IMR-90 (cell line): ENCODE measurements at regions not wholly inside any gene's neighbourhood (a gene's known extent, or its start where the extent isn't known, plus 50 kb on each side); places are given as distances from the start of the nearest gene placed in this dataset.
"Not testable (repeated sequence)": the region's sequence is repeated elsewhere in the genome, so short reads cannot be mapped to it uniquely, and the experiment has no call there.

Experiments
- ATAC-seq: fragments of 200-7000 bp; cut with Tn5 transposase; 2 replicates; pipeline ENCODE4 v1.9.1; 2020; ENCODE audit warnings: low read depth, mild to moderate bottlenecking, moderate library complexity
- BruUV-seq: library from RNA; stranded (reverse); fragments of 400-500 nt; replicated peaks from 2 replicates; lab custom pipeline; 2021; lab: Mats Ljungman, UMichigan
- CTCF ChIA-PET: fragments of 300-600 bp; formaldehyde crosslinking; extraction: SDS; loops from one replicate; lab custom pipeline; 2021; ENCODE audit warnings: antibody characterized with exemption; lab: Yijun Ruan, JAX
- POLR2A ChIA-PET: fragments of 300-600 bp; sonication (Branson Sonifier 250); formaldehyde crosslinking; loops from one replicate; lab custom pipeline; 2022; ENCODE audit warnings: antibody characterized with exemption; ENCODE audit not compliant: unreplicated experiment; lab: Charles Lee
- DNase-seq: peaks from one replicate; pipeline ENCODE4 v3.0.0; 2013
- H2AFZ ChIP-seq: replicated peaks from 2 replicates; pipeline ENCODE3; 2013; ENCODE audit warnings: low read length, mild to moderate bottlenecking; ENCODE audit not compliant: poor library complexity
- H2AK5ac ChIP-seq: 2 replicates; pipeline ENCODE4 v1.6.1; 2013; ENCODE audit warnings: low read depth, low read length, inconsistent platforms
- H2AK9ac ChIP-seq: replicated peaks from 2 replicates; pipeline ENCODE3; 2013; ENCODE audit warnings: mild to moderate bottlenecking, low read depth, low read length, moderate library complexity; ENCODE audit not compliant: poor library complexity
- H2BK120ac ChIP-seq: 2 replicates; pipeline ENCODE4 v1.6.1; 2013; ENCODE audit warnings: low read depth, low read length, inconsistent platforms
- H2BK15ac ChIP-seq: 3 replicates; pipeline ENCODE4 v1.6.1; 2013; ENCODE audit warnings: low read depth, low read length, inconsistent platforms
- H2BK20ac ChIP-seq: 2 replicates; pipeline ENCODE4 v1.6.1; 2013; ENCODE audit warnings: low read depth, mild to moderate bottlenecking, inconsistent platforms, low read length, moderate library complexity
- H2BK5ac ChIP-seq: 2 replicates; pipeline ENCODE4 v1.6.1; 2013; ENCODE audit warnings: mild to moderate bottlenecking, low read depth, low read length, inconsistent platforms; ENCODE audit not compliant: poor library complexity, severe bottlenecking
- H3K14ac ChIP-seq: replicated peaks from 2 replicates; pipeline ENCODE4 v1.6.1; 2013; ENCODE audit warnings: low read depth, low read length, inconsistent platforms
- H3K18ac ChIP-seq: 2 replicates; pipeline ENCODE4 v1.6.1; 2013; ENCODE audit warnings: low read depth, low read length, control low read depth
- H3K23ac ChIP-seq: 2 replicates; pipeline ENCODE4 v1.6.1; 2013; ENCODE audit warnings: low read depth, low read length, inconsistent platforms
- H3K27ac ChIP-seq: 2 replicates; pipeline ENCODE4 v1.5.1; 2013; ENCODE audit warnings: mild to moderate bottlenecking, control low read depth, low read length; ENCODE audit not compliant: insufficient read depth
- H3K27me3 ChIP-seq: 2 replicates; pipeline ENCODE4 v1.6.1; 2013; ENCODE audit warnings: low read length; ENCODE audit not compliant: control insufficient read depth, insufficient read depth
- H3K36me3 ChIP-seq: 2 replicates; pipeline ENCODE4 v1.6.1; 2013; ENCODE audit warnings: low read length, mixed read lengths; ENCODE audit not compliant: control insufficient read depth, insufficient read depth
- H3K4ac ChIP-seq: 2 replicates; pipeline ENCODE4 v1.6.1; 2013; ENCODE audit warnings: low read depth, low read length, inconsistent platforms
- H3K4me1 ChIP-seq: 2 replicates; pipeline ENCODE4 v1.6.1; 2013; ENCODE audit warnings: low read length, mixed read lengths; ENCODE audit not compliant: control insufficient read depth, insufficient read depth
- H3K4me2 ChIP-seq: 2 replicates; pipeline ENCODE4 v1.6.1; 2013; ENCODE audit warnings: low read depth, mild to moderate bottlenecking, control low read depth, low read length, moderate library complexity
- H3K4me3 ChIP-seq: 2 replicates; pipeline ENCODE4 v1.5.1; 2013; ENCODE audit warnings: low read depth, mild to moderate bottlenecking, control low read depth, low read length, moderate library complexity; ENCODE audit not compliant: insufficient read depth
- H3K56ac ChIP-seq: 2 replicates; pipeline ENCODE4 v1.6.1; 2013; ENCODE audit warnings: low read length, inconsistent platforms; ENCODE audit not compliant: insufficient read depth; ENCODE audit errors: extremely low read depth
- H3K79me1 ChIP-seq, 2 experiments: 2 replicates each; pipeline ENCODE4 v1.6.1; 2013; ENCODE audit warnings: low read length in 2 of 2, inconsistent platforms in 1 of 2, low read depth in 1 of 2
- H3K9ac ChIP-seq: 2 replicates; pipeline ENCODE4 v1.6.1; 2013; ENCODE audit warnings: low read depth, low read length, control low read depth
- H3K9me1 ChIP-seq: 2 replicates; pipeline ENCODE4 v1.6.1; 2013; ENCODE audit warnings: low read length, inconsistent platforms; ENCODE audit not compliant: insufficient read depth
- H3K9me3 ChIP-seq: 2 replicates; pipeline ENCODE4 v1.6.1; 2013; ENCODE audit warnings: low read length; ENCODE audit not compliant: control insufficient read depth, insufficient read depth
- H4K20me1 ChIP-seq: 2 replicates; pipeline ENCODE4 v1.6.1; 2013; ENCODE audit warnings: low read length, inconsistent platforms; ENCODE audit not compliant: insufficient read depth
- H4K5ac ChIP-seq: 2 replicates; pipeline ENCODE4 v1.6.1; 2013; ENCODE audit warnings: mild to moderate bottlenecking, low read depth, low read length, control low read depth
- H4K8ac ChIP-seq, 2 experiments: 2 replicates each; pipeline ENCODE4 v1.6.1; 2013; ENCODE audit warnings: low read depth in 2 of 2, low read length in 2 of 2, control low read depth in 1 of 2, inconsistent platforms in 1 of 2
- H4K91ac ChIP-seq: 2 replicates; pipeline ENCODE4 v1.6.1; 2013; ENCODE audit warnings: low read depth, low read length, inconsistent platforms; ENCODE audit not compliant: insufficient read depth
- dilution Hi-C: fragments of 300-500 bp; cut with HindIII; formaldehyde crosslinking; loops from one replicate; pipeline ENCODE4 v1.14.3; 2018; ENCODE audit warnings: low sequenced_read_pairs; ENCODE audit not compliant: unreplicated experiment
- in situ Hi-C: fragments of 300-500 bp; cut with MboI; formaldehyde crosslinking; loops from 3 replicates; pipeline ENCODE4 v1.14.3; 2019; ENCODE audit warnings: low sequenced_read_pairs, inconsistent platforms, mixed read lengths
- intact Hi-C: fragments of 100-400 bp; cut with micrococcal nuclease; formaldehyde crosslinking; loops from 2 replicates; pipeline ENCODE4 v1.10.0; 2022

DNA sequence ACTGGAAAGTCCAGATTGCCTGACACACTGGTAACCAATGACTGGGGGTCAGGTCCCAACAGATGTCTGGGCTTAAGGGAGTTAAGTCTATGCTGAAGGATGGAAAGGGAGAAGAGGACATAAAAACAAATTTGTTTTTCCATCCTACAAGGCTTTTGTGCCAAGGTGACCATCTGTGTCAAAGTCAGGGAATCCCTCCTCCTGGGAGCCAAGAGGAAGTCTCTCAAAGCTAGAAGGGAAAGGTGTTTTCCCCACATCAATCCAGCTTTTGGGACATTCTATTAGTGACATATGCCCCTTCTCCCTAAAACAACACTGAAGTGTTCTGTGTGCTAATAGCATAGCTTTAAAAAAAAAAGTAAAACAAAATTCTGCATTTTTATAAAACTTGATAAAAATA, 173.9 kb downstream of the ZNF621 start:
- H3K4ac ChIP-seq, H3K9ac ChIP-seq, H3K27me3 ChIP-seq, H3K36me3 ChIP-seq, intact Hi-C loops, dilution Hi-C loops, DNase-seq, CTCF ChIA-PET, H2AFZ ChIP-seq, H3K56ac ChIP-seq, H4K91ac ChIP-seq, H2BK120ac ChIP-seq, H4K20me1 ChIP-seq, H2AK9ac ChIP-seq, H3K27ac ChIP-seq, H2BK5ac ChIP-seq, H2BK15ac ChIP-seq, H4K5ac ChIP-seq, H3K14ac ChIP-seq, in situ Hi-C loops, BruUV-seq, ATAC-seq, H2BK20ac ChIP-seq, H3K18ac ChIP-seq, H3K9me3 ChIP-seq, H3K79me1 ChIP-seq, H3K4me3 ChIP-seq, H3K4me2 ChIP-seq, H3K4me1 ChIP-seq, H3K9me1 ChIP-seq, H3K23ac ChIP-seq, H4K8ac ChIP-seq, POLR2A ChIA-PET, H2AK5ac ChIP-seq: not testable (repeated sequence)
